ENCODE measurements at regions not wholly inside any gene's neighbourhood (a gene's known extent, or its start where the extent isn't known, plus 50 kb on each side); places are given as distances from the start of the nearest gene placed in this dataset.

GRCh38 chr13:65410791-65411190 lies 1819.3 kb downstream of the PCDH9 start:
- TF ChIP-seq CREB5 (CRISPR knock-in tag; IDR thresholded peaks at IDR 0.05; ENCODE audit: low read depth) (no peak), CSDC2 (CRISPR knock-in tag; IDR thresholded peaks at IDR 0.05) (no peak), BACH2 (CRISPR knock-in tag; IDR thresholded peaks at IDR 0.05; ENCODE audit: borderline replicate concordance) (no peak)
